Epithelial cell of proximal tubule (primary cell): ENCODE measurements at regions not wholly inside any gene's neighbourhood (a gene's known extent, or its start where the extent isn't known, plus 50 kb on each side); places are given as distances from the start of the nearest gene placed in this dataset.

Experiments
- DNase-seq: peaks from one replicate; pipeline ENCODE4 v3.0.0-alpha.2; 2011; ENCODE audit warnings: low read depth
- H3K4me3 ChIP-seq: 2 replicates; pipeline ENCODE4 v1.5.1; 2011; ENCODE audit warnings: low read depth, mild to moderate bottlenecking, low read length
- CTCF ChIP-seq: conservative IDR thresholded peaks from 2 replicates; pipeline ENCODE4 v1.5.1; 2012; ENCODE audit warnings: low read depth, mild to moderate bottlenecking, low read length

- TF ChIP-seq CTCF: no peak
- no peak for DNase-seq
- H3K4me3 ChIP-seq: no peak overlapping the region
Measured at GRCh38 chrX:82591421-82591820, 916.7 kb upstream of the POU3F4 start.

GRCh38 chrX:82626978-82627377, 881.1 kb upstream of the POU3F4 start:
- no peak overlapping the region for H3K4me3 ChIP-seq
- TF ChIP-seq CTCF: no peak
- DNase-seq: no peak

GRCh38 chrX:82627568-82627967, 880.5 kb upstream of the POU3F4 start:
- no peak overlapping the region for H3K4me3 ChIP-seq
- no peak for DNase-seq

GRCh38 chrX:82648062-82648461, 860.0 kb upstream of the POU3F4 start:
- no peak for DNase-seq
- TF ChIP-seq CTCF: peak; percentile 49
- no peak overlapping the region for H3K4me3 ChIP-seq

More at GRCh38 chrX:82627568-82627967, 880.5 kb upstream of the POU3F4 start:
- no peak for TF ChIP-seq CTCF

GRCh38 chrX:82649645-82650044, 858.4 kb upstream of the POU3F4 start:
- H3K4me3 ChIP-seq: no peak overlapping the region
- DNase-seq: no peak
- no peak for TF ChIP-seq CTCF

- DNase-seq: no peak
- no peak for TF ChIP-seq CTCF
- no peak overlapping the region for H3K4me3 ChIP-seq
Measured at GRCh38 chrX:82658492-82658891, 849.6 kb upstream of the POU3F4 start.

GRCh38 chrX:82666355-82666754, 841.7 kb upstream of the POU3F4 start:
- no peak for DNase-seq
- no peak overlapping the region for H3K4me3 ChIP-seq
- no peak for TF ChIP-seq CTCF
